Esophagus muscularis mucosa (tissue), 4 donors: ENCODE measurements at regions not wholly inside any gene's neighbourhood (a gene's known extent, or its start where the extent isn't known, plus 50 kb on each side); places are given as distances from the start of the nearest gene placed in this dataset.

Source experiments
- DNase-seq: peaks from one replicate; pipeline ENCODE4 v3.0.0-alpha.2; 2017; ENCODE audit errors: extremely low spot score
- H3K27ac ChIP-seq, 4 donors: fragments of 200-600 bp; sonication (generic); replicated peaks in 1 of 4; 1 replicate in 3 of 4; 2 replicates in 1 of 4; pipeline ENCODE4 v1.5.1; 2016 to 2019; ENCODE audit warnings: mild to moderate bottlenecking in 1 of 4
- H3K27me3 ChIP-seq, 4 donors: fragments of 200-600 bp; sonication (generic); one replicate each; pipeline versions ENCODE4 v1.5.1 to v1.6.0; 2016 to 2019
- H3K36me3 ChIP-seq, 4 donors: fragments of 200-600 bp; sonication (generic); one replicate each; pipeline ENCODE4 v1.5.1; 2016 to 2019
- H3K4me1 ChIP-seq, 4 donors: fragments of 200-600 bp; sonication (generic); one replicate each; pipeline ENCODE4 v1.5.1; 2016 to 2019
- H3K4me3 ChIP-seq, 4 donors: fragments of 200-600 bp; sonication (generic); 1 replicate in 2 of 4; 2 replicates in 2 of 4; pipeline ENCODE4 v1.5.1; 2016 to 2019; ENCODE audit warnings: mild to moderate bottlenecking in 4 of 4, moderate library complexity in 1 of 4
- H3K9me3 ChIP-seq, 4 donors: fragments of 200-600 bp; sonication (generic); 1 replicate in 3 of 4; 2 replicates in 1 of 4; pipeline ENCODE4 v1.5.1; 2016 to 2019
- CTCF ChIP-seq, 3 experiments: fragments of 200-600 bp in 2 of 3; fragments of 450-650 bp in 1 of 3; sonication (generic) in 2 of 3; IDR thresholded peaks; one replicate each; pipeline ENCODE4 v1.5.1; 2017 to 2019; ENCODE audit warnings: antibody characterized with exemption in 3 of 3, mild to moderate bottlenecking in 2 of 3, moderate library complexity in 1 of 3
- EP300 ChIP-seq: sonication (generic); formaldehyde crosslinking; IDR thresholded peaks from one replicate; pipeline ENCODE4 v1.6.1; 2017; ENCODE audit warnings: antibody characterized with exemption
- POLR2A ChIP-seq: fragments of 450-650 bp; IDR thresholded peaks from one replicate; pipeline ENCODE4 v1.6.1; 2017; ENCODE audit warnings: antibody characterized with exemption, moderate library complexity, mild to moderate bottlenecking, low read depth
- POLR2AphosphoS5 ChIP-seq, 2 donors: sonication (generic); formaldehyde crosslinking; IDR thresholded peaks; one replicate each; pipeline ENCODE4 v1.6.1; 2017; ENCODE audit warnings: antibody characterized with exemption in 2 of 2
- WGBS: methylation state at CpG from one replicate; pipeline ENCODE4 v1.1.5; 2018; 5-methylcytosine and 5-hydroxymethylcytosine counted together
- intact Hi-C: fragments of 100-400 bp; cut with DNase I; formaldehyde crosslinking; loops from one replicate; pipeline ENCODE4 v1.15.1; 2023
- small RNA-seq, 3 donors: library from RNA; depleted of rRNA; stranded (forward); fragments of <200 nt; gene quantifications; one replicate each; pipeline ENCODE3, GENCODE V24; 2016

GRCh38 chrX:124274438-124275181 lies 57.9 kb upstream of the TEX13D start:
- Histone ChIP-seq H3K9me3 (no peaks in the 10 kb centered on the region), H3K27ac (peak overlapping the region in 3 of 4 donors; percentile 19 to 37 (median 36)), H3K27me3 (no peaks in the 10 kb centered on the region), H3K4me3 (no peak overlapping the region), H3K36me3 (no peaks in the 10 kb centered on the region), H3K4me1 (peaks cover 9 to 39% (median 25%) of the 10 kb centered on the region in 4 donors)
- intact Hi-C loops = no loop called here
- TF ChIP-seq POLR2A (no peak), POLR2AphosphoS5 (IDR thresholded peaks at IDR 0.05) (no peak)
- WGBS = 45% methylated on average over 10 of the region's 10 CpGs
- no peak for DNase-seq

GRCh38 chrX:124275182-124275894 lies 57.1 kb upstream of the TEX13D start:
- peak overlapping the region in 3 of 4 donors; percentile 15 to 37 (median 36) for H3K27ac ChIP-seq

GRCh38 chrX:124280294-124280902 lies 52.1 kb upstream of the TEX13D start:
- H3K4me3 ChIP-seq = no peak overlapping the region
- H3K27ac ChIP-seq = no peak overlapping the region
- H3K9me3 ChIP-seq = no peaks in the 10 kb centered on the region
- intact Hi-C loops = no loop called here
- TF ChIP-seq POLR2A (no peak), EP300 (no peak), CTCF (IDR thresholded peaks at IDR 0.05) (no peak), POLR2AphosphoS5 (IDR thresholded peaks at IDR 0.05) (no peak)
- H3K36me3 ChIP-seq = no peaks in the 10 kb centered on the region
- 74% methylated on average over 8 of the region's 8 CpGs for WGBS
- no peak for DNase-seq
- no peaks in the 10 kb centered on the region for H3K27me3 ChIP-seq
- peaks cover 0 to 11% (median 5%) of the 10 kb centered on the region in 4 donors for H3K4me1 ChIP-seq

More at GRCh38 chrX:124275182-124275894, 57.1 kb upstream of the TEX13D start:
- 50% methylated on average over 2 of the region's 2 CpGs for WGBS
- Histone ChIP-seq H3K4me1 (peaks cover 9 to 32% (median 21%) of the 10 kb centered on the region in 4 donors), H3K36me3 (no peaks in the 10 kb centered on the region), H3K4me3 (no peak overlapping the region), H3K27me3 (no peaks in the 10 kb centered on the region), H3K9me3 (no peaks in the 10 kb centered on the region)
- DNase-seq = no peak
- intact Hi-C loops = no loop called here
- TF ChIP-seq EP300 (no peak), POLR2A (no peak), POLR2AphosphoS5 (IDR thresholded peaks at IDR 0.05) (no peak), CTCF (IDR thresholded peaks at IDR 0.05) (no peak)

GRCh38 chrX:124282580-124282979 lies 49.9 kb upstream of the TEX13D start:
- Histone ChIP-seq H3K36me3 (no peaks in the 10 kb centered on the region), H3K27me3 (no peaks in the 10 kb centered on the region), H3K4me3 (no peak overlapping the region), H3K27ac (no peak overlapping the region), H3K4me1 (peaks cover 0 to 6% (median 0%) of the 10 kb centered on the region in 4 donors), H3K9me3 (no peaks in the 10 kb centered on the region)
- TF ChIP-seq POLR2AphosphoS5 (IDR thresholded peaks at IDR 0.05) = no peak
- no peak for TF ChIP-seq EP300
- no peak for TF ChIP-seq CTCF (IDR thresholded peaks at IDR 0.05)
- TF ChIP-seq POLR2A = no peak
- 67% methylated on average over 2 of the region's 2 CpGs for WGBS
- no peak for DNase-seq
- intact Hi-C loops = no loop called here

Small RNA genes lying in the stretch of these regions (small RNA-seq; reads per million reads assigned to genes)
- 0 reads per million in 3 donors for gene RF00561
